MM.1S (cell line): ENCODE measurements at regions not wholly inside any gene's neighbourhood (a gene's known extent, or its start where the extent isn't known, plus 50 kb on each side); places are given as distances from the start of the nearest gene placed in this dataset.

Experiments
- DNase-seq: peaks from one replicate; pipeline ENCODE4 v3.0.0-alpha.2; 2015
- H2AFZ ChIP-seq: fragments of 300-600 bp; sonication (generic); 2 replicates; pipeline ENCODE4 v1.6.0; 2016; ENCODE audit warnings: antibody characterized with exemption, low read length
- H3F3A ChIP-seq: fragments of 300-600 bp; sonication (generic); 2 replicates; pipeline ENCODE4 v1.6.1; 2016; ENCODE audit warnings: mild to moderate bottlenecking, antibody characterized with exemption, low read length, moderate library complexity, mixed read lengths; ENCODE audit not compliant: insufficient read depth
- H3K27ac ChIP-seq: fragments of 300-600 bp; sonication (generic); 2 replicates; pipeline ENCODE4 v1.5.1; 2016; ENCODE audit warnings: mild to moderate bottlenecking, low read length
- H3K27me3 ChIP-seq: fragments of 300-600 bp; sonication (generic); replicated peaks from 2 replicates; pipeline ENCODE4 v1.6.0; 2016; ENCODE audit warnings: low read length; ENCODE audit not compliant: insufficient read depth
- H3K36me3 ChIP-seq: fragments of 300-600 bp; sonication (generic); replicated peaks from 2 replicates; pipeline ENCODE4 v1.6.1; 2016; ENCODE audit warnings: mild to moderate bottlenecking, low read length, mixed read lengths; ENCODE audit not compliant: insufficient read depth
- H3K4me1 ChIP-seq: fragments of 300-600 bp; sonication (generic); 2 replicates; pipeline ENCODE4 v1.6.1; 2016; ENCODE audit warnings: low read length, mixed read lengths
- H3K4me2 ChIP-seq: fragments of 300-600 bp; sonication (generic); 2 replicates; pipeline ENCODE4 v1.6.0; 2016; ENCODE audit warnings: low read depth, low read length
- H3K4me3 ChIP-seq: fragments of 300-600 bp; sonication (generic); 2 replicates; pipeline ENCODE4 v1.5.1; 2016; ENCODE audit warnings: low read length, mixed read lengths
- H3K79me2 ChIP-seq: fragments of 300-600 bp; sonication (generic); 2 replicates; pipeline ENCODE4 v1.6.1; 2016; ENCODE audit warnings: mixed run types, low read length, mixed read lengths
- H3K9ac ChIP-seq: fragments of 300-600 bp; sonication (generic); 2 replicates; pipeline ENCODE4 v1.6.1; 2016; ENCODE audit warnings: low read length, mixed read lengths
- H3K9me2 ChIP-seq: fragments of 300-600 bp; sonication (generic); replicated peaks from 2 replicates; pipeline ENCODE4 v1.6.1; 2016; ENCODE audit warnings: mild to moderate bottlenecking, low read length, mixed read lengths; ENCODE audit not compliant: insufficient read depth
- H3K9me3 ChIP-seq: fragments of 300-600 bp; sonication (generic); replicated peaks from 2 replicates; pipeline ENCODE4 v1.6.1; 2016; ENCODE audit warnings: mild to moderate bottlenecking, low read length, mixed read lengths; ENCODE audit not compliant: insufficient read depth
- H4K20me1 ChIP-seq: fragments of 300-600 bp; sonication (generic); 2 replicates; pipeline ENCODE4 v1.6.1; 2016; ENCODE audit warnings: mild to moderate bottlenecking, low read length, moderate library complexity, mixed read lengths; ENCODE audit not compliant: insufficient read depth
- EZH2 ChIP-seq: fragments of 300-600 bp; sonication (generic); optimal IDR thresholded peaks from 2 replicates; pipeline ENCODE3; 2017; ENCODE audit warnings: low read depth, mild to moderate bottlenecking, antibody characterized with exemption, low read length, mixed read lengths
- EZH2phosphoT487 ChIP-seq: fragments of 300-600 bp; sonication (generic); IDR thresholded peaks from 2 replicates; pipeline ENCODE4 v1.6.1; 2018; ENCODE audit warnings: antibody characterized with exemption, low read length
- TF ChIP-seq, protein P1 (sequence below): fragments of 300-600 bp; sonication (generic); IDR thresholded peaks from 2 replicates; pipeline ENCODE4 v1.5.1; 2016; ENCODE audit warnings: antibody characterized with exemption, low read length, mixed read lengths

DNA sequence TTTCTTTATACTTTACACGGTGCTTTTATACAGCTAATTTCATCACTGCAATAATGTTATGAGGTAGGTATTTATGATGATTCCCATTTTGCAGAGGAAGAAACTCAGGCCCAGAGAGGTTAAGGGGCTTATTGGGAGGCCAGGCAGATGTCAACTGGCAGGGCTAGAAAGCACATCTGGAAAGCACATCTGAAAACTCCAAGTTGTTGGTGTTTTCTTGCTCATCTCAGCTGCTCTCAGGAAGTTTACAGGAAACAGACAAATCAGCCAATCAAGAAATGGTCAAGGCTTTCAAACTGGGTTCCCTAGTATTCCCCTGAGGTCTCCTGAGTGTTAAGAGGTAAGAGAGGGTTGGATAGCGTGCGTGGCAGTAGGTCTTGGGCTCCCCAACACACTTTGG, 124.1 kb upstream of the MED13L start:
- Histone ChIP-seq H2AFZ (no peak overlapping the region), H3K27ac (no peak overlapping the region), H3K4me3 (no peak overlapping the region), H3K79me2 (no peaks in the 10 kb centered on the region), H3F3A (no peaks in the 10 kb centered on the region), H3K9ac (no peak overlapping the region), H3K4me1 (no peaks in the 10 kb centered on the region), H3K27me3 (no peaks in the 10 kb centered on the region), H3K9me3 (no peaks in the 10 kb centered on the region), H4K20me1 (no peaks in the 10 kb centered on the region), H3K4me2 (no peak overlapping the region), H3K36me3 (no peaks in the 10 kb centered on the region), H3K9me2 (no peaks in the 10 kb centered on the region)
- no peak for DNase-seq
- TF ChIP-seq EZH2phosphoT487 (no peak), EZH2 (no peak)
- TF ChIP-seq, protein P1, sequence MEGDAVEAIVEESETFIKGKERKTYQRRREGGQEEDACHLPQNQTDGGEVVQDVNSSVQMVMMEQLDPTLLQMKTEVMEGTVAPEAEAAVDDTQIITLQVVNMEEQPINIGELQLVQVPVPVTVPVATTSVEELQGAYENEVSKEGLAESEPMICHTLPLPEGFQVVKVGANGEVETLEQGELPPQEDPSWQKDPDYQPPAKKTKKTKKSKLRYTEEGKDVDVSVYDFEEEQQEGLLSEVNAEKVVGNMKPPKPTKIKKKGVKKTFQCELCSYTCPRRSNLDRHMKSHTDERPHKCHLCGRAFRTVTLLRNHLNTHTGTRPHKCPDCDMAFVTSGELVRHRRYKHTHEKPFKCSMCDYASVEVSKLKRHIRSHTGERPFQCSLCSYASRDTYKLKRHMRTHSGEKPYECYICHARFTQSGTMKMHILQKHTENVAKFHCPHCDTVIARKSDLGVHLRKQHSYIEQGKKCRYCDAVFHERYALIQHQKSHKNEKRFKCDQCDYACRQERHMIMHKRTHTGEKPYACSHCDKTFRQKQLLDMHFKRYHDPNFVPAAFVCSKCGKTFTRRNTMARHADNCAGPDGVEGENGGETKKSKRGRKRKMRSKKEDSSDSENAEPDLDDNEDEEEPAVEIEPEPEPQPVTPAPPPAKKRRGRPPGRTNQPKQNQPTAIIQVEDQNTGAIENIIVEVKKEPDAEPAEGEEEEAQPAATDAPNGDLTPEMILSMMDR: no peak

DNA sequence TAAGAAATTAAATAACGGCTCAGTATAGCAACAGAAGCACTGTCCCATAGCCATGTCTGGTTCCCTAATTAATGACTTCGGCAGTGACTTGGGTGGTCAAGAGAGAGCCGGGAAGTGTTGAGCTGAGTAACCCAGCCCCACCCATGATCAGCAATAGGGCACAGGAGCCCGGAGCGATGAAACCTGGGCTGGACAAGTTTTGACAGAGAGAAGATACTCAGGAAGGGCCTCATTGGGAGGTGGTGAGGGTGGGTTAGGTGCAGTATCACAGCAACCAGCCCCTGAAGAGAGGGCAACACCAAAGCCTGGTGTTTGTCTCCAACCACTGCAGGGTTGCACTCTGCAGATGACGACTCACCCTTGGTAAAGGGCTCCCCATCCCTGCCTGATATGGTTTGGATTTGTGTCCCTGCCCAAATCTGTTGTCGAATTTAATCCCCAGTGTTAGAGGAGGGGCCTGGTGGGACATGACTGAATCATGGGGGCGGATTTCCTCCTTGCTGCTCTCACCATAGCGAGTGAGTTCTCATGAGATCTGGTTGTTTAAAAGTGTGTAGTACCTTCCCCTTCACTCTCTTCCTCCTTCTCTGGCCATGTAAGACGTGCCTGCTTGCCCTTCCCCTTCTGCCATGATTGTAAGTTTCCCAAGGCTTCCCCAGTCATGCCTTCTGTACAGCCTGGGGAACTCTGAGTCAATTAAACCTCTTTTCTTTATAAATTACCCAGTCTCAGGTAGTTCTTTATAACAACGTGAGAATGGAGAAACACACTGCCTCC, 124.9 kb upstream of the MED13L start:
- no peak for DNase-seq
- Histone ChIP-seq H3K9me2 (no peaks in the 10 kb centered on the region), H3K36me3 (no peaks in the 10 kb centered on the region), H3K4me3 (no peak overlapping the region), H3K27ac (no peak overlapping the region), H3K9me3 (no peaks in the 10 kb centered on the region), H3K27me3 (no peaks in the 10 kb centered on the region), H3K9ac (no peak overlapping the region), H3K4me1 (no peaks in the 10 kb centered on the region), H3F3A (no peaks in the 10 kb centered on the region), H4K20me1 (no peaks in the 10 kb centered on the region), H3K4me2 (no peak overlapping the region), H2AFZ (no peak overlapping the region), H3K79me2 (no peaks in the 10 kb centered on the region)
- TF ChIP-seq EZH2phosphoT487 (no peak), EZH2 (no peak)
- TF ChIP-seq, protein P1: no peak

DNA sequence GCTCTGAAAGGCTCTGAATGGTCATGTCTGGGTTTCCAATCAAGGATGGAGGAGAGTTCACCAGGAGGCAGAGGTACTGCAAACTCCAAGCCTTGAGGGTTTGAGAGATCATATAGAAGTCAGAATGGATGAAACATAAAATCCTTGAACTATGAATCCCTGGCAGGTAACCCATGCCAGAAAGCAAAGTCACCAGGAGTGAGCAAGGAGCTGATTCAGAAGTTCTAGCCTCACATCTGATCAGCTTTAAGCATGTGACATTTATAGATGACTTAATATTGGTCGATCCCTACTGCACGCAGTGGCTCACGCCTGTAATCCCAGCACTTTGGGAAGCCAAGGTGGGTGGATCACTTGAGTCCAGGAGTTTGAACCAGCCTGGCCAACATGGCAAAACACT, 126.1 kb upstream of the MED13L start:
- Histone ChIP-seq H3K4me3 (no peak overlapping the region), H3K4me1 (no peaks in the 10 kb centered on the region), H3K79me2 (no peaks in the 10 kb centered on the region), H4K20me1 (no peaks in the 10 kb centered on the region), H3K27ac (no peak overlapping the region), H3K4me2 (no peak overlapping the region), H3K9ac (no peak overlapping the region), H3K36me3 (no peaks in the 10 kb centered on the region), H3F3A (no peaks in the 10 kb centered on the region), H3K9me2 (no peaks in the 10 kb centered on the region), H3K27me3 (no peaks in the 10 kb centered on the region), H3K9me3 (no peaks in the 10 kb centered on the region), H2AFZ (no peak overlapping the region)
- TF ChIP-seq, protein P1: no peak
- no peak for TF ChIP-seq EZH2phosphoT487
- TF ChIP-seq EZH2: no peak
- no peak for DNase-seq
